CD14-positive monocyte (primary cell): ENCODE measurements at regions not wholly inside any gene's neighbourhood (a gene's known extent, or its start where the extent isn't known, plus 50 kb on each side); places are given as distances from the start of the nearest gene placed in this dataset.

Experiments
- DNase-seq, 3 donors: peaks; one replicate each; pipeline ENCODE4 v3.0.0-alpha.2; 2011 to 2022
- H2AFZ ChIP-seq: 2 replicates; pipeline ENCODE4 v1.6.0; 2012; ENCODE audit warnings: mild to moderate bottlenecking, low read depth, low read length, inconsistent platforms; ENCODE audit not compliant: insufficient read depth, poor library complexity, severe bottlenecking
- H3K27ac ChIP-seq, 2 donors: 1 replicate in 1 of 2; 2 replicates in 1 of 2; pipeline ENCODE4 v1.5.1; 2012 to 2013; ENCODE audit warnings: low read length in 2 of 2, control low read depth in 1 of 2, inconsistent platforms in 1 of 2, low read depth in 1 of 2, mild to moderate bottlenecking in 1 of 2
- H3K27me3 ChIP-seq, 2 donors: one replicate each; pipeline versions ENCODE4 v1.6.0 to v1.6.1; 2011 to 2013; ENCODE audit warnings: low read length in 2 of 2; ENCODE audit not compliant: control insufficient read depth in 2 of 2, insufficient read depth in 2 of 2
- H3K36me3 ChIP-seq, 2 donors: replicated peaks in 1 of 2; 1 replicate in 1 of 2; 2 replicates in 1 of 2; pipeline versions ENCODE4 v1.5.1 to v1.6.1; 2012 to 2013; ENCODE audit warnings: low read length in 2 of 2, control low read depth in 1 of 2, inconsistent platforms in 1 of 2, mild to moderate bottlenecking in 1 of 2; ENCODE audit not compliant: insufficient read depth in 2 of 2, control insufficient read depth in 1 of 2
- H3K4me1 ChIP-seq, 2 donors: 1 replicate in 1 of 2; 2 replicates in 1 of 2; pipeline versions ENCODE4 v1.5.1 to v1.6.1; 2012 to 2013; ENCODE audit warnings: low read length in 2 of 2, control low read depth in 1 of 2, inconsistent platforms in 1 of 2, mild to moderate bottlenecking in 1 of 2, moderate library complexity in 1 of 2; ENCODE audit not compliant: insufficient read depth in 2 of 2, control insufficient read depth in 1 of 2
- H3K4me2 ChIP-seq: replicated peaks from 2 replicates; pipeline ENCODE3; 2012; ENCODE audit warnings: low read length, moderate library complexity, mild to moderate bottlenecking; ENCODE audit not compliant: poor library complexity, severe bottlenecking; ENCODE audit errors: extremely low read depth
- H3K4me3 ChIP-seq, 3 experiments: fragments of 200-600 bp in 1 of 3; sonication (generic) in 1 of 3; replicated peaks in 1 of 3; 1 replicate in 2 of 3; 2 replicates in 1 of 3; pipeline ENCODE4 v1.5.1; 2011 to 2013; ENCODE audit warnings: low read length in 3 of 3, mild to moderate bottlenecking in 3 of 3, control low read depth in 2 of 3, low read depth in 2 of 3, inconsistent platforms in 1 of 3, moderate library complexity in 1 of 3
- H3K79me2 ChIP-seq: 2 replicates; pipeline ENCODE4 v1.6.0; 2012; ENCODE audit warnings: mild to moderate bottlenecking, control low read depth, inconsistent platforms, low read length, moderate library complexity; ENCODE audit not compliant: insufficient read depth
- H3K9ac ChIP-seq: 2 replicates; pipeline ENCODE4 v1.6.0; 2017; ENCODE audit warnings: low read length, mild to moderate bottlenecking; ENCODE audit not compliant: insufficient read depth, poor library complexity, severe bottlenecking
- H3K9me3 ChIP-seq, 2 donors: replicated peaks in 1 of 2; 1 replicate in 1 of 2; 2 replicates in 1 of 2; pipeline versions ENCODE4 v1.5.1 to v1.6.1; 2012 to 2013; ENCODE audit warnings: low read length in 2 of 2, control low read depth in 1 of 2; ENCODE audit not compliant: control insufficient read depth in 1 of 2, insufficient read depth in 1 of 2
- H4K20me1 ChIP-seq: 2 replicates; pipeline ENCODE4 v1.6.0; 2012; ENCODE audit warnings: mild to moderate bottlenecking, low read length, control low read depth, moderate library complexity; ENCODE audit not compliant: insufficient read depth
- H3K27ac Mint-ChIP-seq, 7 donors: one replicate each; pipeline ENCODE4 v1.8.0; 2020; ENCODE audit warnings: mild to moderate bottlenecking in 7 of 7, mixed read lengths in 7 of 7, moderate library complexity in 6 of 7, inconsistent platforms in 2 of 7
- H3K27me3 Mint-ChIP-seq, 3 donors: one replicate each; pipeline ENCODE4 v1.8.0; 2021 to 2022; ENCODE audit warnings: low read depth in 3 of 3, mild to moderate bottlenecking in 3 of 3, mixed read lengths in 3 of 3, moderate library complexity in 3 of 3, inconsistent platforms in 1 of 3
- H3K36me3 Mint-ChIP-seq, 2 donors: one replicate each; pipeline ENCODE4 v1.8.0; 2020; ENCODE audit warnings: mixed read lengths in 2 of 2, inconsistent platforms in 1 of 2, mild to moderate bottlenecking in 1 of 2
- H3K4me1 Mint-ChIP-seq: one replicate; pipeline ENCODE4 v1.8.0; 2020; ENCODE audit warnings: mild to moderate bottlenecking, mixed read lengths
- H3K4me3 Mint-ChIP-seq, 2 donors: one replicate each; pipeline ENCODE4 v1.8.0; 2020; ENCODE audit warnings: mild to moderate bottlenecking in 2 of 2, mixed read lengths in 2 of 2, moderate library complexity in 1 of 2
- H3K9me3 Mint-ChIP-seq, 7 donors: one replicate each; pipeline ENCODE4 v1.8.0; 2020 to 2022; ENCODE audit warnings: mixed read lengths in 7 of 7, mild to moderate bottlenecking in 6 of 7, moderate library complexity in 6 of 7, inconsistent platforms in 2 of 7
- CTCF ChIP-seq: fragments of 200-600 bp; IDR thresholded peaks from one replicate; pipeline ENCODE4 v1.8.0; 2022; ENCODE audit warnings: antibody characterized with exemption, mild to moderate bottlenecking
- WGBS: methylation state at CpG from one replicate; pipeline ENCODE4 v1.1.5; 2013; ENCODE audit warnings: missing lambda C conversion rate; ENCODE audit not compliant: insufficient coverage; 5-methylcytosine and 5-hydroxymethylcytosine counted together
- intact Hi-C, 2 donors: fragments of 100-400 bp; cut with micrococcal nuclease; formaldehyde crosslinking; loops; one replicate each; pipeline versions ENCODE4 v1.15.0 to v1.15.1; 2023

- no peaks in the 10 kb centered on the region for H3K79me2 ChIP-seq
- WGBS: no CpG with 5 or more reads among the region's 3 CpGs
- Mint-ChIP-seq H3K36me3 (no peaks in the 10 kb centered on the region), H3K27ac (no peak overlapping the region), H3K9me3 (peaks cover 2 to 7% (median 4%) of the 10 kb centered on the region in 7 donors), H3K27me3 (no peaks in the 10 kb centered on the region), H3K4me3 (no peak overlapping the region), H3K4me1 (no peaks in the 10 kb centered on the region)
- H2AFZ ChIP-seq: no peak overlapping the region
- peaks cover 0 to 5% of the 10 kb centered on the region in 2 donors for H3K9me3 ChIP-seq
- no peaks in the 10 kb centered on the region for H3K27me3 ChIP-seq
- no peak for DNase-seq
- no peak overlapping the region for H3K4me2 ChIP-seq
- intact Hi-C loops: no loop called here
- no peak overlapping the region for H3K27ac ChIP-seq
- no peak overlapping the region for H3K9ac ChIP-seq
- H3K4me1 ChIP-seq: no peaks in the 10 kb centered on the region
- H3K36me3 ChIP-seq: no peaks in the 10 kb centered on the region
- H3K4me3 ChIP-seq: no peak overlapping the region
- H4K20me1 ChIP-seq: no peaks in the 10 kb centered on the region
- TF ChIP-seq CTCF: no peak
Measured at GRCh38 chr4:127249767-127250108, 383.0 kb upstream of the INTU start.

GRCh38 chr4:127250577-127250976, 382.2 kb upstream of the INTU start:
- H3K4me1 ChIP-seq: no peaks in the 10 kb centered on the region
- no peaks in the 10 kb centered on the region for H3K79me2 ChIP-seq
- no peak overlapping the region for H3K4me3 ChIP-seq
- H3K4me2 ChIP-seq: no peak overlapping the region
- H3K36me3 ChIP-seq: no peaks in the 10 kb centered on the region
- Mint-ChIP-seq H3K4me1 (no peaks in the 10 kb centered on the region), H3K27ac (no peak overlapping the region), H3K36me3 (no peaks in the 10 kb centered on the region), H3K27me3 (no peaks in the 10 kb centered on the region), H3K4me3 (no peak overlapping the region), H3K9me3 (peaks cover 0 to 7% (median 3%) of the 10 kb centered on the region in 7 donors)
- H3K27ac ChIP-seq: no peak overlapping the region
- H3K9me3 ChIP-seq: peaks cover 0 to 5% of the 10 kb centered on the region in 2 donors
- no peak for TF ChIP-seq CTCF
- WGBS: 35% methylated on average over 4 of the region's 5 CpGs
- no peak overlapping the region for H3K9ac ChIP-seq
- no peak for DNase-seq
- H2AFZ ChIP-seq: no peak overlapping the region
- no peaks in the 10 kb centered on the region for H4K20me1 ChIP-seq
- intact Hi-C loops: no loop called here
- H3K27me3 ChIP-seq: no peaks in the 10 kb centered on the region
